G401.6 (cell line): ENCODE measurements at regions not wholly inside any gene's neighbourhood (a gene's known extent, or its start where the extent isn't known, plus 50 kb on each side); places are given as distances from the start of the nearest gene placed in this dataset.
"Not testable (repeated sequence)": the region's sequence is repeated elsewhere in the genome, so short reads cannot be mapped to it uniquely, and the experiment has no call there.

Experiments used
- FAIRE-seq: peaks from 2 replicates; lab custom pipeline; 2012; peaks lifted over from hg19 to GRCh38; lab: Jason Lieb, UNC

DNA sequence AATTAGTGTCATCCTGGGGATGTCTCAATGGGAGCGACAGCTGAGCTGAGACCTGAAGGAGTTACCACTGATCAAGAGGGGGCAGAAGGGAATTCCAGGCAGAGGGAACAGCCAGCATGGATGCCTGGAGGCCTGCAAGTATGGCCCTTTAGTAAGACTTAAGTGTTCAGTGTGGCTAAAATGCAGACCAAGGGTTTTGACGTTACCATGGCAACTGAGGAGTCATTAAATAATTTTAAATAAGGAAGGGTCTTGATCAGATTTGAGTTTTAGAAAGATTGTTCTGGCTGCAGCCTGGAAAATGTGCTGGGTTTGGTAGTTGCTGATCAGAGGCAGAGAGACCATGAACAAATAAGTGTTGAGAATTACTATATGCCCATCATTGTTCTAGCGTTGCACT lies 285.5 kb downstream of the USP46 start:
- no peak for FAIRE-seq

DNA sequence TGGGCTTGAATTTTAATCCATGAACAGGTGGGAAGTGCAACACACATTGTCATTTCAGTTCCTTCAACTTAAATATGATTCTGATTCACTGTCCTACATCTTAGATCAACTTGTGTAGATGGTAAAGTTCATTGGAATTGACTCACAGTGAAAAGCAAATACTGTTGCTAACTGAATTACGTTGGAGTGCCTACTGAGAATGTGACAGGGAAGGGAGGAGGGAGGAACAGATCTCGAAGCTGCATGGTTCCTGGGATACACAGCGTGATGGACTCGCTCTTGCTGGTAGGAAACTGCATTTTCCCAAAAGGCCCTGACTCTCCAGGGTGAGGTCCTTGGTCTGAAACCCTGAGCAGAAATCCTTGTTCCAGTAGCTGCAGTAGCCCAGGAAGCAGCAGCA lies 284.2 kb downstream of the USP46 start:
- FAIRE-seq = no peak

DNA sequence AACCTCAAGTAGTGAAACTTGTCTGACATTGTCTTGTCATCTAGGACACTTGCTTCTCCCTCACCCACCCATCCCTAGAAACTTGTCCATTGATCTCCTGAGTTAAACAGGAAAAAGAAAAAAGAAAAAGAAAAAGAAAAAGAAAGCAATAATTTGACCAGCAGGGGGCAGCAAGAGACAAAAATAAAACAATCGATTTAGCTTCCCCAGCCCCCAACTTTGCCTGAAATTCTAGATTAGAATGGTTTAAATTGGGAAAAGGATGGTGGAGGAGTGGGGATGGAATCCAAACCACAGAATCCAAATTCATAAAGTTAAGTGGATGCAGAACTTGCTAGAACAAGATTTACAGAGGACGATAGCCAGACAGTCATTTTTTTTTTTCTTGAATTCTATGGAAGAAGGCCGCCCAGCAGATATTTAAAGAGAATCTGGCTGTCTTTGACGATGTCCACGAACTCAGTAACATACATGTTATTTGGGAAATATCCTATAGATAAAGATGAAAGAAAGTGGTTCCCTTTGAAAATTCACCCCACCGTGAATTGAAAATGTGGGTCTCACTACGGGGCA lies 282.9 kb downstream of the USP46 start:
- peak; percentile 88 for FAIRE-seq

DNA sequence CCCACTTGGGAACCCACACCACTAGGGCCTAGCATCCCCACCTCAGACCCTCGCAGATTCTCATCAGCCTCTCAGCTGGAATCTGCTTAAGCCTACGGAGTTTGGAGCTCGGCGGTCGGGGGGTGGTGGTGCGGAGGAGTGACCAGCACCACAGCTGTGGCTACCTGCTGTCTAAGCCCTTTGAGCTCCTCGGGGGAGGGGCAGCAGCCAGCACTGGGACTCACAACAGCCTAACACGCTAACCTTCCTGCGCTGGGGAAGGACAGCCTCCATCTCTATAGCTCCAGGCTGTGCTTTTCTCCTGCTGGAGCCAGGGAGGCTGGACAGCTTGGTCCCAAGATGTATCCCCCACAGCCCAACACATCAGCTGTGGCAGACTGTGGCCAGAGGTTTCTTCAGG lies 281.5 kb downstream of the USP46 start:
- no peak for FAIRE-seq

DNA sequence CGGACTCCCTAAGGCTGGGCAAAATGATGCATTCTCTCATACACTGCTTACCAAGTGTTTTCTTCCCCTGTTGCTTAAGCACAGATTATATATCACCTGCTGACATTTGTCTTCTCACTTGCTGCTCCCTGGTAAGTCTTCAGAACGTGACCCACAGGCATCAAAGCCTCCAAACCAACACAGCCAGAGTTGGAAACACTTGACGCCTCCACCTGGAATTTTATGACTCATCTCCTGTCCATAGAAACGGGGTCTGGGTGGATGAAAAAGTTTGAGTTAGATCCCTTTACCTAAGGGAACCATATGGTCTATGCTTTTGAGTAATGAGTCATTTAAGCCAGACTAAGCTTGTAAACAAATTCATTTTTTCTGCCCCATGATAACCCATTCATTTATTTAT lies 251.6 kb downstream of the USP46 start:
- no peak for FAIRE-seq

DNA sequence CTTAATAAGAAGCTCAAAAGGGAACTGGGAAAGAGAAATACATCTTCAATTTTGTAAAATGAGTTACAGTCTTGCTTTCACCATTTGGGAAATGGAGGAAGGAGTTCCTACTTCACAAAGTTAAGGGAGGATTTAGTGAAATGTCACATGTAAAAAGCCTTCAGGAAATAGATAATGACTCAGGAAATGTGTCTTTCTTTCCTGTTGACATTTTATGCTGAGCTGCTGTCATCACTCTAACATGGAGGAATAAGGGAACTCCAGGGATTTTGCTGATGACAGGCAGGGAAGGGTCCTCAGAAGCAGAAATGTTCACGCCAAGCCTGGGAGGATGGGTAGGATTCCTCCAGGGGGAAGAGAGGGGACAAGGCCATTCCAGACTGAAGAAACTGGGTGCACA lies 251.1 kb downstream of the USP46 start:
- no peak for FAIRE-seq

DNA sequence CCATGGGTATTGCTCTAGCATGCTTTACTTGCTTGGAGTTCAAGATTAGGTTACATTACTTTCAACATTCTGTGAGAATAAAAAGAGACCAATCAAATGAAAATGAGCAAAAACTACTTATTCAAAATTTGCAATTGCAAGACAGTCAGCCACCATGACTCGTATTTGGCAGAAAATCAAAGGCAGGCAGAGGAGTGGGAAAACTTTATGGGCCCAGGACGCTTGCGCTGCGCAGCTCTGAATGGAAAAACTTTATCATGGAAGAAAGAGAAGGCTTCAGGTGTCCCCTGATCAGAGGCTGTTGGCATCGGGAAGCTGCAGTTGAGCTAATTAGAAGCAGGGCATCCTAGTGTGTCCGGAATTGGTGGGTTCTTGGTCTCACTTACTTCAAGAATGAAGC lies 250.6 kb downstream of the USP46 start:
- no peak for FAIRE-seq

DNA sequence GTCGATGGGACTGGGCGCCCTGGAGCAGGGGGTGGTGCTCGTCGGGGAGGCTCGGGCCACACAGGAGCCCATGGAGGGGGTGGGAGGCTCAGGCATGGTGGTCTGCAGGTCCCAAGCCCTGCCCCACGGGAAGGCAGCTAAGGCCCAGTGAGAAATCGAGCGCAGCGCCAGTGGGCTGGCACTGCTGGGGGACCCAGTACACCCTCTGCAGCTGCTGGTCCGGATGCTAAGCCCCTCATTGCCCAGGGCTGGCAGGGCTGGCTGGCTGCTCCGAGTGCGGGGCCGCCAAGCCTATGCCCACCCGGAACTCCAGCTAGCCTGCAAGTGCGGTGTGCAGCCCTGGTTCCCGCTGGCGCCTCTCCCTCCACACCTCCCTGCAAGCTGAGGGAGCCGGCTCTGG lies 249.3 kb downstream of the USP46 start:
- FAIRE-seq = not testable (repeated sequence)

DNA sequence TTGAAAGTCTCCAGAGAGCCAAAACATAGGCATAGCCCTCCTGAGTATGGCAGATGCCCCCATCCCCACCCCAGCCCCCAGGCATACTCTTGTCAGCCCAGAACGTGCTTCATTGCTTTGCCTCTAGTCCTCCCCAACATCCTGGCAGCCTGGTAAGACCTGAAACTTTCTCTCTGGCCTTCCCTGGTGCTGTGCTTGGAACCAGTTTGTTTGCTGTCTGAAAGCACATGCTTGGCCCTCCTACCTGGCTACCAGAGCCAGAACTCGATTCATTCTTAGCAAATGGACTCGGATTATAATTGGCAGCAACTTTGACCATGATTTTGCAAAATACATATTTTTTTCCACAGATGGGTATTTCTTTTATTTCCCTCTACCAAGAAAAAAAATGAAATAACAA lies 248.1 kb downstream of the USP46 start:
- FAIRE-seq = no peak

DNA sequence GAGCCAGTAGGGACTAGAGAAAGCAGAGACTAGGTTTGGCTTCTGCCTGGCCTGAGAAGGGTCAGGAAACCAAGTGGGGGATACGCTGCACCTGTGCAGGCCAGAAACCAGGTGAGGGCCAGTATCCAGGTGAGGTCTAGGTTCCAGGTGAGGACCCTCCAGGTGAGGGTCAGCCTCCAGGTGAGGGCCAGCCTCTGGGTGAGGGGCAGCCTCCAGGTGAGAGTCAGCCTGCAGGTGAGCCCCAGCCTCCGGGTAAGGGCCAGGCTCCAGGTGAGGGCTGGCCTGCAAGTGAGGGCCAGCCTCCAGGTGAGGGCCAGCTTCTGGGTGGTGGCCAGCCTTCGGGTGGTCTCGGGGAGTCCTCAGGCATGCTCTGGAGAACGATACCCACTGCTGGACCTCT lies 238.8 kb downstream of the USP46 start:
- FAIRE-seq = no peak

DNA sequence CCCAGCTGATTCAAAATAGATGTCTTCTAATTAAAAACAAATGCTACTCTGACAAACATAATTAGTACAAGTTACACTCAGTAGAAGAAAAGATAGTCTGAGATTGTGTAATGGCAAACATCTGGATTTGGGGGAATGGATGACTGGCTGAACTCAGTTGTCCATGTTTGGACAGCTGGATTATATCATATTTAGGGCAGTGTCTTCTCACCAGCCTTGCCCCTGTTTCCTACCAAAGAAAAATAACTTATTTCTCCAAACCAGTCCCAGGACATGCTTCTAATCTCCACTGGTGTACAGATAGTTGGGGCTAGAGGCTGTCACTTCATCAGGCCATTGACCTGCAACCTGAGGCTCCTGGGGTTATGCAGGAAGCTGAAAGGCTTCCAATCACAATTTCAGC lies 237.3 kb downstream of the USP46 start:
- no peak for FAIRE-seq

DNA sequence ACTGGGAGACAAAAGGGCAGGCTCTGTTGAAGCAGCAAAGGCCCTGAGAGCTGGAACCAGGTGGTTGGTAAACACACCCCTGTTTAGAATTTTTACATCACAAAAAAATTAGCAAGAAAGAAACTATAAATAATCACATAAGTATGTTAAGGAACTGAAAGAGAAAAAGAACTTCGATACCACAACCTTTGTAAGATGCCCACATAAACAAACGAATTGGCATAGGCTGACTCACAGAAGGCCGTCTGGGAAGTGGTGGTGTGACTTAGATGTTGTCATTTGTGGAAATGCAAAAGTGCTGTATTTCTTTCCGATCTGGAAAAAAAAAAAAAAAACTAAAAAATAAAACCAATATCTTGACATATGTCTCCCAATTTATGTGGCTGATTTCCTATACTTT lies 235.1 kb downstream of the USP46 start:
- no peak for FAIRE-seq

DNA sequence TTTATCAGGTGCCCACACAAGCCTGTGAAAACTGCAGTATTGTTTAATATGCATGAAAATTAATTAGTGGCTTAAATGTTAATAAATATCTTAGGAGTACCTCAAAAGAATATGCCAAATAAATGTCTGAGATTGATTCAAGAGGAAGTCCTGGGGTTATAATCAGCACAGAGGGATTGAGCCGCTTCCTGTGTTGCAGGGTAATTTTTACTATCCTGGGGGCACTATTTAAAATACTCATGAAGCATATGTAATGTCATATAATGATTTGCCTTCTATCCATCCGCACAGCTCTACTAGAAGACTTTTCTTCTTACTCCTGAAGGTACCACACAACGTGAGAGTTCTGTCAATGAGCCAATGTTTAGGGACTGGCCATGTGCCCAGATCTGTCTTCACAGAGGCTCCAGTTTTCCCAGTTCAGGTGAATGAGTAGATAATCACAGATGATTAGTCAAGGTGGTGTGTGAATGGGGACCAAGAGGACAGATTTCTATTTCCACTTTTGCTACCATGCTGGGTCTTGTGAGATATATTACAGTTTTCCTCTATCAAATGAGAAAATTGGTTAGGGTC lies 233.3 kb downstream of the USP46 start:
- FAIRE-seq = no peak

DNA sequence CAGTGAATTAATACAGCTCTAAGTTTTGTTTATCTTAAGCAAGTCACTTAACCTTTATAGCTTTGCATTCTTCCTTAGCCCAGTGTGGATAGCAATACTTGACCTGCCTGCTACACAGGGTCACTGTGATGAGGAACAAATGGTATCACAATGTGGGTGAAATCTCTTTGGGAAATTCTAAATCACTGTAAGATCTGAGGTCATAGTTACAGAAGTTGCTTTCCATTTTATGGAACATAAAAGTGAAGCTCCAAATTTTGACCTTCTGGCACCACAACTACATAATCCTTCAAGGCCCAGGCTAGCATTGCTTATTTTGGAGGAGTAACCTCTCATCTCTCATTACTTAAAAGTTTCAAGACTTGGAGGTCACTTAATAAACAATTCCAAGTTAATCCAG lies 227.7 kb downstream of the USP46 start:
- FAIRE-seq = no peak

DNA sequence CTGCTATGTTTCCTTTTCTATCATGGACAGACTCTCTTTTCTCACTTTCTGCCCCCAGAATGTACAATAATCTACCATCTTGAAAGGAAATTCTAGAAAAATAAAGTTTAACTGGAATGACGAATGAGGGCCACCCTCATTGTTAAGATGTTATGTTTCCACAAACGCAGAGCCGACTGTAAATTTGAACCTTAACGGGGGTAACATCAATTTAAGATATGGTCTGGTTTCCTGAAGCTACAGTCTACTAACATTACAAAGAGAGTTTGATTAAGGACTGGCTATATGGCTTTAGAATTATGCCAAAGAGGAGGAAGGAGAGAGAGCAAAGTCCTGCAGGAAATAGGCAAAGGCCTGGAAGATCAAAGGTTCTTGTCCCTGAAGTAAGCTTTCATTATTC lies 227.2 kb downstream of the USP46 start:
- no peak for FAIRE-seq

DNA sequence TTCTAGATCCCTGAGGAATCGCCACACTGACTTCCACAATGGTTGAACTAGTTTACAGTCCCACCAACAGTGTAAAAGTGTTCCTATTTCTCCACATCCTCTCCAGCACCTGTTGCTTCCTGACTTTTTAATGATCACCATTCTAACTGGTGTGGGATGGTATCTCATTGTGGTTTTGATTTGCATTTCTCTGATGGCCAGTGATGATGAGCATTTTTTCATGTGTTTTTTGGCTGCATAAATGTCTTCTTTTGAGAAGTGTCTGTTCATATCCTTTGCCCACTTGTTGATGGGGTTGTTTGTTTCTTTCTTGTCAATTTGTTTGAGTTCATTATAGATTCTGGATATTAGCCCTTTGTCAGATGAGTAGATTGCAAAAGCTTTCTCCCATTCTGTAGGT lies 216.6 kb downstream of the USP46 start:
- not testable (repeated sequence) for FAIRE-seq

DNA sequence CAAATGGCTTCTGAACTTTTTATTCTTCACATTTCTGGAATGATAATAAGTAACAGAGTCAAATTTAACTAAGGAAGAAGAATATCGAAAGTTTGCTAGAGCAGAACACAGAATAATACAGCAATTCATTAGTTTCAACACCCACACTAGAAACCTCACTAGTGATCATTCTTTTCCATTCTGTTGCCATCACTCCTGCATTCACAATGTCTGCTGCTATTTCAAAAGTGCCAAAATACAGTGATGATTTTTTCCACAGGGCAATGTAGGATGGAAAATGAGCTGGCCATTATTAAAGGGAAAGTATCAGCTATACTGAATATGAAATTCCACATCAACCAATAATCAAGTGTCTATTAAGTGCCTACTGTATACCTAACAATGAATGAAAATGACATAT lies 186.7 kb downstream of the USP46 start:
- FAIRE-seq = no peak

DNA sequence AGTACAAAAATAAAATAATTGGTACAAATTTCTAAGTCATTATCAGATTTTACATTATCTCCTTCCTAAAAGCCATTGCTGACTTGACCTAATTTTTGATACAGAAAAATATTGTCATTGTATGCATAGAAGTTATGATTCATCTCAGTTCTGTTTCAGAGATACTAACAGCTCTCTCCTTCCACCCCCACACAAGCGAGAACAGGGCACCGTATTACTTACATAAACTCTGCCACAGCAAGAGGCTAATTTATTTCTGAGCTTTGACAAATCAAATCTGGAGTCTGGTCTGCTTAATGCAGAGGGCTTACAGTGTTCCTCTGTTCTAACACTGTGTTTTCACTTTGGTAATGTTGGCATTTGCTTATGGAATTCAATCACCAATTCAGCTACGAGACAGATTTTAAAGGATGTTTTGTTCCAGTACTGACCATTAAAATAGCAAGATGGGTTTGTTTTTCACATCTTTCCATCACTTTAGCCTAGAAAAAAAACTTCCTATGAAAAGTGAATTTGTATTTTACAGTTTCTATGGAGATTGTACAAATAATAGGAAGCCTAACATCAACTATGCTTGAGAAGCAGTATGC lies 181.8 kb downstream of the USP46 start:
- FAIRE-seq = no peak

DNA sequence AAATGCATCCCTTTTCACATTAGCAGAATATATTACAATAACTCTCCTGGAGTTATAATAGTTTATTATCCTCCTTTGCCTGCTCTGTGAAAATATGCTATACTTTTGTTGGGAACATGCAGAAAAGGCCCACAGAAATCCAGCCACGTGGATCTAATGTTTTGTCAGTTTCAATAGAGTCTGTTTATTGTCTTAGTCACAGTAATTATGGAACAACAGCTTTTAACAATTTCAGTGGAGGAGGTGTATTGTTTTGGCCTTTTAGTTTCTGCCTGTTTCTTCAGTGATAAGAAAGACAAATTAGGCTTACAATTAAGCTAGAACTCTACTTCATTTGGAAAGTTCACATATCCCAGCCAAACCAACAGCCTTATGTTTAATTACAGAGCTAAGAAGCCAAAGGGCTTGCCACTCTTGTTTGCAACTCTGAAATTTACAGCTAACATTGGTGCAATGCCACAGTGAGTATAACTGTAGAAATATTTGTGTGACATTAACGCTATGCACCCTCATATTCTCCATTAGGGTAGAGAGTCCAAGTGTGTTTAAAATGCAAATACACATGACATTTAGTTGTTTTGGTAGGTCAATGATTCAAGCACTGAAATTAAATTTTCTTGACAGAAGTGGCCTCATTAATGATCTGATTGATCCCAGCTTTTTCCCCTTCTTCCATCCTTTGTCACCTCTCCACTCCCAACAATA lies 175.8 kb downstream of the USP46 start:
- FAIRE-seq = no peak

DNA sequence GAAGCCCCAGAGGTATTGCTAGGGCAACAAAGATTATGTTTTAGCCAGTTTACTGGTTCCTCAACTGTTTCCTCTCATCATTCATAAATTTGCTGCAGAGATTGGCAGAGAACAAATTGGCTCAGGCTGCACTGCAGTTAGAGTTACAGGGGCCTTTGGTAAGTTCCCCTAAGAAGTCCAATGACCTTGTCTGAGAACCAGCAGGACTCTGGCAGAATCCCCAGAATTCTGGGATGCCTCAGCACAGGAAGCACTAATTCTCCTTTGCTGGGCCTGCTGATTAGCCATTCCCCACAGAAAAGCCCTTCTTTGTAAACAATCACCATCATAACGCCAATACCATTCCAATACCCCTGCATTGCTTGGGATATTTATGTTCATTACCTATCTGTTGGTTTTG lies 151.3 kb downstream of the USP46 start:
- FAIRE-seq = no peak

DNA sequence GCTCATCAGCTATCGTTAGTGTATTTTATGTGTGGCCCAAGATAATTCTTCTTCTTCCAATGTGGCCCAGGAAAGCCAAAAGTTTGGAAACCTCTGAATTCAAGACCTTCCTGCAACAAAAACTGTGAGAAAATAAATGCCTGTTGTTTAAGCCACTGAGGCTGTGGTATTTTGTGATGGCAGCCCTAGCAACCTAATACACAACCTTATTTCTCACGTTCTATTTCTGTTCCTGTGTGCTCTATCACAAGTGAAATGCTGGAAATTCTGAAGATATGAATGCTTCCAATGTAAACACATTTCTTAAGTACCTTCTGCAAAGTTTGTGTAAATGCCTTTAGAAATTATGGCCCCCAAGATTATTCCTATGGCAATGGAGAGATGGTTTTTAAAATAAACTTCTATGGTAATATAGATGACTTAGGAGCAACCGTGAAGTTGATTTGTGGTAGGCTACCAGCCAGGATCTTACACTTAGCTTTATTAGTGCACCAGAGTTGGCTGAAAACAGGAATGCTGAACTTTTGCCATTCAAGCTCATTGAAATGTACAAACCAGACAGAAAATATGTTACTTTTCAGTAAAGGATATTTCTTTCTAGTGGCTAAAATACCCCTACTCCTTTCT lies 148.0 kb downstream of the USP46 start:
- no peak for FAIRE-seq

DNA sequence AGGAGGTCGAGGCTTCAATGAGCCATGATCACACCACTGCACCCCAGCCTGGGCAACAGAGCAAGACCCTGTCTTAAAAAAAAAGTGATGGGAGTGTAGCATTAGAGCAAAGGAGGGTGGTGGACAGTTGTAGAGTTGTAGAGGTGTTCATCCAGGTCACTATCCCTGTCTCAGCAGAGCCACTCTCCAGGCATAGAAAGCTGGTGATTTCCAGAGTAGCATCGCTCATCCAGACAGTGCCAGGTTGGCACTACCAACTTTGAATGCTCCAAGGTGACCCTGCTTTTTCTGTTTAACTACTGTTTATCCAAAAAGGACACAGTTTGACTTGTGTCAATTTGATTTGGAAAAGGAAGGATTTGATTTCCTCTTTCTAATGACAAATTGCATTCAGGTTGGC lies 147.3 kb downstream of the USP46 start:
- no peak for FAIRE-seq

DNA sequence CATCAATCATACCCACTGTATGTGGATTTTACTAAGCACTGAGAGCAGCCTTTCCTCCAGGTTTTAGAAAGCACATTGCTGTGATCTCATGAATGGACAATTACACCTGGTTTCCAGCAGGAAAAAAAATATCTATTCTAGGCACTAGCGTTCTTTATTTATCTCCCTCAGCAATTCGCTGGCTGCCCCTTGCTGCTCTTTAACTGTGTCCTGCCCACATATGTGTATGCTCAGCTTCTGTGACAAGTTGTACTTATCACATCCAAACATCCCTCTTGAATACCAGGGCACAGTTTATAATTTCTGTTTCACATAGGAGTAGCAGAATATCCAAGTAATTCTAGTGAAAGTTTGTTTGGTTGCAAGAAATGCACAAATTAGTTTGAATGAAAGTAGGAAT lies 146.8 kb downstream of the USP46 start:
- FAIRE-seq = no peak
